Upper lobe of left lung (tissue), 4 donors: ENCODE measurements at regions not wholly inside any gene's neighbourhood (a gene's known extent, or its start where the extent isn't known, plus 50 kb on each side); places are given as distances from the start of the nearest gene placed in this dataset.

Experiments used
- CTCF ChIP-seq, 6 experiments: fragments of 450-650 bp in 4 of 6; fragments of 200-600 bp in 2 of 6; sonication (generic) in 2 of 6; IDR thresholded peaks; one replicate each; pipeline ENCODE4 v1.5.1; 2016 to 2019; ENCODE audit warnings: antibody characterized with exemption in 6 of 6
- EP300 ChIP-seq, 4 donors: sonication (generic); formaldehyde crosslinking; IDR thresholded peaks; one replicate each; pipeline ENCODE4 v1.5.1; 2017; ENCODE audit warnings: antibody characterized with exemption in 4 of 4, control low read depth in 2 of 4
- POLR2A ChIP-seq, 4 donors: fragments of 450-650 bp; IDR thresholded peaks; one replicate each; pipeline ENCODE4 v1.5.1; 2016 to 2017; ENCODE audit warnings: antibody characterized with exemption in 4 of 4, mild to moderate bottlenecking in 2 of 4
- POLR2AphosphoS5 ChIP-seq, 2 donors: sonication (generic); formaldehyde crosslinking; IDR thresholded peaks; one replicate each; pipeline ENCODE4 v1.5.1; 2017; ENCODE audit warnings: antibody characterized with exemption in 2 of 2

DNA sequence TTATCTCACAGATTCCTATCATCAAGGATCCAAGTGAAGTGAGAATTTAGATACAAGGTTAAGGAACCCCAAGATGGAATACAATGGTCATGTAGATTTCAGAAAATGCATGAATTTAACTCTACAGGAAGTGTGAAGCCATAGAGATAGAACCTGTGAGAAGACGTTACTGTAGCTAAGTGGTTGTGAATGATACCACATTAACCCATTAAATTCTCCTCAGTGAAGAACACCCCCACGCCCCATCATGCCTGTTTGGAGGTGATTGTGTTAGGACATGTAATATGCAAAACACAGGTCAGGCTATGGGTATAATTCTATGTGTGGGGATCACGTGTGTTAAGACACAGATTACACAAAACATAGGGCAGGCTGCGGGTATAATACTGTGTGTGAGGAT lies 1166.7 kb downstream of the EFNB2 start:
- TF ChIP-seq POLR2AphosphoS5 (IDR thresholded peaks at IDR 0.05), result no peak
- TF ChIP-seq POLR2A (IDR thresholded peaks at IDR 0.05), result no peak
- no peak for TF ChIP-seq CTCF (IDR thresholded peaks at IDR 0.05)
- TF ChIP-seq EP300 (IDR thresholded peaks at IDR 0.05), result no peak
